ENCODE measurements at regions not wholly inside any gene's neighbourhood (a gene's known extent, or its start where the extent isn't known, plus 50 kb on each side); places are given as distances from the start of the nearest gene placed in this dataset.

- Histone ChIP-seq H3K4me2 (ENCODE audit: insufficient read depth, low read length) (no peak overlapping the region), H3K4me1 (ENCODE audit: insufficient read depth, low read length) (no peaks in the 10 kb centered on the region), H3K9ac (ENCODE audit: low read depth, low read length) (no peak overlapping the region), H3K36me3 (ENCODE audit: insufficient read depth, low read length) (no peaks in the 10 kb centered on the region), H3K27ac (ENCODE audit: low read length) (no peak overlapping the region), H3K4me3 (ENCODE audit: low read depth in 1 of 2, low read length in 2 of 2) (no peak overlapping the region), H3K9me3 (ENCODE audit: insufficient read depth, low read length, severe bottlenecking) (no peaks in the 10 kb centered on the region), H3K27me3 (ENCODE audit: insufficient read depth, low read length, poor library complexity) (no peaks in the 10 kb centered on the region), H3K79me2 (ENCODE audit: insufficient read depth, low read length) (no peaks in the 10 kb centered on the region), H2AFZ (ENCODE audit: low read depth, low read length) (no peak overlapping the region), H4K20me1 (ENCODE audit: insufficient read depth, low read length) (no peaks in the 10 kb centered on the region)
- ATAC-seq (ENCODE audit: insufficient read depth, low read depth) (no peak), DNase-seq (no peak)
- TF ChIP-seq, protein P1, sequence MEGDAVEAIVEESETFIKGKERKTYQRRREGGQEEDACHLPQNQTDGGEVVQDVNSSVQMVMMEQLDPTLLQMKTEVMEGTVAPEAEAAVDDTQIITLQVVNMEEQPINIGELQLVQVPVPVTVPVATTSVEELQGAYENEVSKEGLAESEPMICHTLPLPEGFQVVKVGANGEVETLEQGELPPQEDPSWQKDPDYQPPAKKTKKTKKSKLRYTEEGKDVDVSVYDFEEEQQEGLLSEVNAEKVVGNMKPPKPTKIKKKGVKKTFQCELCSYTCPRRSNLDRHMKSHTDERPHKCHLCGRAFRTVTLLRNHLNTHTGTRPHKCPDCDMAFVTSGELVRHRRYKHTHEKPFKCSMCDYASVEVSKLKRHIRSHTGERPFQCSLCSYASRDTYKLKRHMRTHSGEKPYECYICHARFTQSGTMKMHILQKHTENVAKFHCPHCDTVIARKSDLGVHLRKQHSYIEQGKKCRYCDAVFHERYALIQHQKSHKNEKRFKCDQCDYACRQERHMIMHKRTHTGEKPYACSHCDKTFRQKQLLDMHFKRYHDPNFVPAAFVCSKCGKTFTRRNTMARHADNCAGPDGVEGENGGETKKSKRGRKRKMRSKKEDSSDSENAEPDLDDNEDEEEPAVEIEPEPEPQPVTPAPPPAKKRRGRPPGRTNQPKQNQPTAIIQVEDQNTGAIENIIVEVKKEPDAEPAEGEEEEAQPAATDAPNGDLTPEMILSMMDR (IDR thresholded peaks at IDR 0.05; ENCODE audit: borderline replicate concordance, extremely low read depth, low read length, poor library complexity, severe bottlenecking), result no peak
- TF ChIP-seq EZH2 (IDR thresholded peaks at IDR 0.05; ENCODE audit: borderline replicate concordance, low read depth, low read length, severe bottlenecking), result no peak
Measured at GRCh38 chr2:550860-551567, 126.2 kb downstream of the TMEM18 start.

- Histone ChIP-seq H3K9ac (ENCODE audit: low read depth, low read length) (no peak overlapping the region), H3K4me1 (ENCODE audit: insufficient read depth, low read length) (no peaks in the 10 kb centered on the region), H2AFZ (ENCODE audit: low read depth, low read length) (no peak overlapping the region), H3K27ac (ENCODE audit: low read length) (no peak overlapping the region), H3K79me2 (ENCODE audit: insufficient read depth, low read length) (no peaks in the 10 kb centered on the region), H3K4me2 (ENCODE audit: insufficient read depth, low read length) (no peak overlapping the region), H3K36me3 (ENCODE audit: insufficient read depth, low read length) (no peaks in the 10 kb centered on the region), H3K4me3 (ENCODE audit: low read depth in 1 of 2, low read length in 2 of 2) (no peak overlapping the region), H3K9me3 (ENCODE audit: insufficient read depth, low read length, severe bottlenecking) (no peaks in the 10 kb centered on the region), H3K27me3 (ENCODE audit: insufficient read depth, low read length, poor library complexity) (no peaks in the 10 kb centered on the region), H4K20me1 (ENCODE audit: insufficient read depth, low read length) (no peaks in the 10 kb centered on the region)
- TF ChIP-seq EZH2 (IDR thresholded peaks at IDR 0.05; ENCODE audit: borderline replicate concordance, low read depth, low read length, severe bottlenecking), result no peak
- peak; percentile 14 for DNase-seq
- peak; percentile 42; the same call in 2 of the 3 replicates for ATAC-seq (ENCODE audit: insufficient read depth, low read depth)
Measured at GRCh38 chr2:545711-546650, 131.2 kb downstream of the TMEM18 start.

- Histone ChIP-seq H3K27ac (ENCODE audit: low read length) (no peak overlapping the region), H3K79me2 (ENCODE audit: insufficient read depth, low read length) (no peaks in the 10 kb centered on the region), H3K36me3 (ENCODE audit: insufficient read depth, low read length) (no peaks in the 10 kb centered on the region), H3K9ac (ENCODE audit: low read depth, low read length) (no peak overlapping the region), H3K4me3 (ENCODE audit: low read depth in 1 of 2, low read length in 2 of 2) (no peak overlapping the region), H3K4me1 (ENCODE audit: insufficient read depth, low read length) (no peaks in the 10 kb centered on the region), H3K27me3 (ENCODE audit: insufficient read depth, low read length, poor library complexity) (no peaks in the 10 kb centered on the region), H3K9me3 (ENCODE audit: insufficient read depth, low read length, severe bottlenecking) (no peaks in the 10 kb centered on the region), H4K20me1 (ENCODE audit: insufficient read depth, low read length) (no peaks in the 10 kb centered on the region), H3K4me2 (ENCODE audit: insufficient read depth, low read length) (no peak overlapping the region), H2AFZ (ENCODE audit: low read depth, low read length) (no peak overlapping the region)
- DNase-seq (no peak), ATAC-seq (ENCODE audit: insufficient read depth, low read depth) (no peak)
- TF ChIP-seq, protein P1 (IDR thresholded peaks at IDR 0.05; ENCODE audit: borderline replicate concordance, extremely low read depth, low read length, poor library complexity, severe bottlenecking), result no peak
- no peak for TF ChIP-seq EZH2 (IDR thresholded peaks at IDR 0.05; ENCODE audit: borderline replicate concordance, low read depth, low read length, severe bottlenecking)
Measured at GRCh38 chr2:545228-545627, 132.0 kb downstream of the TMEM18 start.

DNA sequence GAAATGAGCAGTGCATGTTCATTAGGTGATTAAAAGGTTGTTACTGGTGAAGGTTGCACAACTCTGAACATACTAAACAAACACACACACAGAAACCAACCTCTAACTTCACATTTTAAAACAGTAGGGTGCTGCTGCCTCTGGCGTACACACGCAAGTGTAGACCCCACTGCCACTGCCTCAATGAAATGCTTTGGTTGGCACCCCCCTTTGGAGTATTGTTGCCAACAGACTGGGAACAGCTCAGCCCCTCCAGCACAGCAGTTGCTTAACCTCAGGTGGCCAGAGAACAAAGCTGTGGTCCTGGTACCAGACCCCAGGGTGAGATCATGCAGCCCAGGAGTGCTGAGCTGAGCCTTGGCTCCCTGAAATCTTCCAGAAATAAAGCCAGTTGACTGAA lies 138.6 kb downstream of the TMEM18 start:
- no peaks in the 10 kb centered on the region for H4K20me1 ChIP-seq (ENCODE audit: insufficient read depth, low read length)
- no peak overlapping the region for H3K4me2 ChIP-seq (ENCODE audit: insufficient read depth, low read length)
- no peak for ATAC-seq (ENCODE audit: insufficient read depth, low read depth)
- H3K4me1 ChIP-seq (ENCODE audit: insufficient read depth, low read length), result no peaks in the 10 kb centered on the region
- no peak for DNase-seq
- H3K27me3 ChIP-seq (ENCODE audit: insufficient read depth, low read length, poor library complexity), result no peaks in the 10 kb centered on the region
- peaks cover 5% of the 10 kb centered on the region for H3K9me3 ChIP-seq (ENCODE audit: insufficient read depth, low read length, severe bottlenecking)
- TF ChIP-seq, protein P1 (IDR thresholded peaks at IDR 0.05; ENCODE audit: borderline replicate concordance, extremely low read depth, low read length, poor library complexity, severe bottlenecking), result no peak
- no peak for TF ChIP-seq EZH2 (IDR thresholded peaks at IDR 0.05; ENCODE audit: borderline replicate concordance, low read depth, low read length, severe bottlenecking)
- no peak overlapping the region for H3K9ac ChIP-seq (ENCODE audit: low read depth, low read length)
- H3K4me3 ChIP-seq (ENCODE audit: low read depth in 1 of 2, low read length in 2 of 2), result no peak overlapping the region
- no peaks in the 10 kb centered on the region for H3K79me2 ChIP-seq (ENCODE audit: insufficient read depth, low read length)
- no peak overlapping the region for H3K27ac ChIP-seq (ENCODE audit: low read length)
- no peaks in the 10 kb centered on the region for H3K36me3 ChIP-seq (ENCODE audit: insufficient read depth, low read length)
- no peak overlapping the region for H2AFZ ChIP-seq (ENCODE audit: low read depth, low read length)
